Sigmoid colon (tissue), 6 donors: ENCODE measurements at regions not wholly inside any gene's neighbourhood (a gene's known extent, or its start where the extent isn't known, plus 50 kb on each side); places are given as distances from the start of the nearest gene placed in this dataset.

ENCODE experiments used
- DNase-seq: peaks from one replicate; pipeline ENCODE4 v3.0.0-alpha.2; 2019
- H3K27ac ChIP-seq, 4 donors: fragments of 200-600 bp; sonication (generic); one replicate each; pipeline ENCODE4 v1.5.1; 2016 to 2019; ENCODE audit warnings: mild to moderate bottlenecking in 1 of 4
- H3K27me3 ChIP-seq, 3 donors: fragments of 200-600 bp; sonication (generic); one replicate each; pipeline ENCODE4 v1.5.1; 2019; ENCODE audit warnings: mild to moderate bottlenecking in 1 of 3
- H3K36me3 ChIP-seq, 4 donors: fragments of 200-600 bp; sonication (generic); one replicate each; pipeline ENCODE4 v1.5.1; 2016 to 2019
- H3K4me1 ChIP-seq, 4 donors: fragments of 200-600 bp; sonication (generic); one replicate each; pipeline ENCODE4 v1.5.1; 2017 to 2019
- H3K4me3 ChIP-seq, 4 donors: fragments of 200-600 bp; sonication (generic); one replicate each; pipeline ENCODE4 v1.5.1; 2017 to 2019; ENCODE audit warnings: mild to moderate bottlenecking in 2 of 4, moderate library complexity in 1 of 4
- H3K9me3 ChIP-seq, 4 donors: fragments of 200-600 bp in 3 of 4; sonication (generic) in 3 of 4; one replicate each; pipeline versions ENCODE4 v1.5.1 to v1.6.1; 2013 to 2019
- CTCF ChIP-seq, 4 experiments: fragments of 450-650 bp in 3 of 4; fragments of 200-600 bp in 1 of 4; IDR thresholded peaks; one replicate each; pipeline ENCODE4 v1.5.1; 2016 to 2019; ENCODE audit warnings: antibody characterized with exemption in 4 of 4, mild to moderate bottlenecking in 3 of 4, moderate library complexity in 2 of 4
- EP300 ChIP-seq, 4 donors: sonication (generic); formaldehyde crosslinking; IDR thresholded peaks; one replicate each; pipeline ENCODE4 v1.6.1; 2017; ENCODE audit warnings: antibody characterized with exemption in 4 of 4
- POLR2A ChIP-seq, 2 donors: fragments of 450-650 bp; IDR thresholded peaks; one replicate each; pipeline ENCODE4 v1.6.1; 2016; ENCODE audit warnings: antibody characterized with exemption in 2 of 2, mild to moderate bottlenecking in 2 of 2, moderate library complexity in 2 of 2
- POLR2AphosphoS5 ChIP-seq, 4 donors: sonication (generic); formaldehyde crosslinking; IDR thresholded peaks; one replicate each; pipeline ENCODE4 v1.6.1; 2017; ENCODE audit warnings: antibody characterized with exemption in 4 of 4
- WGBS, 2 donors: extraction: QIAGEN DNeasy Blood & Tissue Kit; methylation state at CpG; one replicate each; pipeline ENCODE4 v1.1.7; 2013; 5-methylcytosine and 5-hydroxymethylcytosine counted together
- intact Hi-C: fragments of 100-400 bp; cut with DNase I; formaldehyde crosslinking; loops from one replicate; pipeline ENCODE4 v1.15.1; 2023
- donor health status: healthy with polysubstance abuse.
- donor health status: healthy.

- Histone ChIP-seq H3K36me3 (no peaks in the 10 kb centered on the region), H3K4me3 (no peak overlapping the region), H3K27ac (no peak overlapping the region), H3K27me3 (no peaks in the 10 kb centered on the region), H3K4me1 (no peaks in the 10 kb centered on the region), H3K9me3 (no peaks in the 10 kb centered on the region)
- DNase-seq, result no peak
- intact Hi-C loops, result no loop called here
- TF ChIP-seq POLR2A (IDR thresholded peaks at IDR 0.05) (no peak), CTCF (IDR thresholded peaks at IDR 0.05) (no peak), EP300 (IDR thresholded peaks at IDR 0.05) (no peak), POLR2AphosphoS5 (IDR thresholded peaks at IDR 0.05) (no peak)
- whole genome bisulfite sequencing, 2 donors, result 46 to 64% methylated on average over 2 of the region's 2 CpGs
Measured at GRCh38 chr12:105876396-105876927, 262.3 kb downstream of the NUAK1 start.

DNA sequence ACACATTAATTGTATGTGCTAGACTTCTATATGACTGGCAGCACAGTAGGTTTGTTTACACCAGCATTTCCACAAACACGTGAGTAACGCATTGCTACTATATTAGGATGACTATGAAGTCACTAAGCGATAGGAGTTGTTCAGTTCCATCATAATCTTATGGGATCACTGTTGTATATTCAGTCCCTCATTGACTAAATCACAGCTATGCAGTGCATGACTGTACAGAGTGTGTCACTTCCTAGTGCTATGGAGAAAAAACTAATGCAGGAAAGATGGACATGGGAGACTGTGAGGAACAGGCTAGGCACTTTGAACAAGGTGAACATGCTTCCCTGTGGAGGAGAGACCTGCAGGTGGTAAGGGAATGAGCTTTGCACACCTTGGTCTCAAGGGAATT, 259.8 kb downstream of the NUAK1 start:
- TF ChIP-seq POLR2A (IDR thresholded peaks at IDR 0.05), result no peak
- TF ChIP-seq EP300 (IDR thresholded peaks at IDR 0.05), result no peak
- TF ChIP-seq POLR2AphosphoS5 (IDR thresholded peaks at IDR 0.05), result no peak
- no peak for TF ChIP-seq CTCF (IDR thresholded peaks at IDR 0.05)
- intact Hi-C loops, result no loop called here
- Histone ChIP-seq H3K36me3 (no peaks in the 10 kb centered on the region), H3K9me3 (no peaks in the 10 kb centered on the region), H3K4me1 (no peaks in the 10 kb centered on the region), H3K27ac (no peak overlapping the region), H3K27me3 (no peaks in the 10 kb centered on the region), H3K4me3 (no peak overlapping the region)
- no peak for DNase-seq
- 95 to 96% methylated on average over 3 of the region's 3 CpGs for WGBS, 2 donors

DNA sequence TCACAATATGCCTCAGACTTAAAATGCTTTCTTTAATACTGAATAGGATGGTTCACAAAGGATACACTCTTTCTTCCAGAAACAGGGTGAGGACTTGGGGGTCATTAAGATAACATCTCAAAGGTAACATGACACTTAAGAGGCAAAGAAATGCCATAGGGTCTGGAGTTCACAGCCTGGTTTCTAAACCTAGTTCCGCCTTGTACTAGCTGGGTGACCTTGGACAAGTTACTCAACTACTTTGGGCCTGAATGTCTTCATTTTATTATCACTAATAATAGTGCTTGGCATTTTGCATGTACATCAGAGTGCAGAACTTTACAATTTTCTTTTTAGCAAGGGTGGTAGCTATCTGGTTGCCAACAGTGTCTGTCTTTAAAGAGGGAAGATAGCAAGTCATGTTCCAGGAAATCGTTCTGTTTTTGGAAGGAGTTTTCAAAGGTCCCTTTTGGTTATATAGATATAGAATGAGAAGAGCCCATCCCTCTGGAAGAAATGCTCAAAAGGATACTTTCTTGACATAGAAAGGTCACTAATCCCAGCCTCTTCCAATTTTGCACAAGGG, 257.8 kb downstream of the NUAK1 start:
- intact Hi-C loops, result no loop called here
- no peak for DNase-seq
- no peaks in the 10 kb centered on the region for H3K36me3 ChIP-seq
- no peak overlapping the region for H3K27ac ChIP-seq
- H3K27me3 ChIP-seq, result no peaks in the 10 kb centered on the region
- no peak for TF ChIP-seq POLR2AphosphoS5 (IDR thresholded peaks at IDR 0.05)
- no peak for TF ChIP-seq POLR2A (IDR thresholded peaks at IDR 0.05)
- TF ChIP-seq CTCF (IDR thresholded peaks at IDR 0.05), result no peak
- no peaks in the 10 kb centered on the region for H3K9me3 ChIP-seq
- no peaks in the 10 kb centered on the region for H3K4me1 ChIP-seq
- 63 to 65% methylated on average over 2 of the region's 2 CpGs for WGBS, 2 donors
- H3K4me3 ChIP-seq, result no peak overlapping the region

- DNase-seq, result no peak
- no peaks in the 10 kb centered on the region for H3K27me3 ChIP-seq
- H3K4me3 ChIP-seq, result no peak overlapping the region
- H3K36me3 ChIP-seq, result no peaks in the 10 kb centered on the region
- H3K27ac ChIP-seq, result no peak overlapping the region
- intact Hi-C loops, result no loop called here
- TF ChIP-seq POLR2AphosphoS5 (IDR thresholded peaks at IDR 0.05) (no peak), POLR2A (IDR thresholded peaks at IDR 0.05) (no peak)
- no peaks in the 10 kb centered on the region for H3K4me1 ChIP-seq
- 51 to 53% methylated on average over 1 of the region's 1 CpG for WGBS, 2 donors
- no peaks in the 10 kb centered on the region for H3K9me3 ChIP-seq
Measured at GRCh38 chr12:105882404-105882803, 256.4 kb downstream of the NUAK1 start.

DNA sequence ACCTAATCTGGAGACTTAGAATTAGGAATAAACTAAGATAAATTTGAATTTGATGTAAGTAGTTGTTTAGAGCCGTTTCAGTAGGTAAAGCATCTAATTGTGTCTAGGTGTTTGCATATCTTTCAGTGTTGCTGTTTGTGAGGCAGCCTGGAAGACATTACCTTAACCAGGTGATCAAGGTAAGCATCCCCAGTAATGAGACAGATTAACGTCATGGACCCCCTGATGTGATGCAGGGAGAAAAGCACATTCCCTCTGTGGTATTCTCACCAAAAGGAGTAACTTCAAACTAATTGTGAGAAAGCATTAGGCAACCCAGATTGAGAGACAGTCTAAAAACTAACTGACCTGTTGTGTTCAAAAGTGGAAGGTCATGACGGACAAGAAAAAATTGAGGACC, 251.6 kb downstream of the NUAK1 start:
- Histone ChIP-seq H3K36me3 (no peaks in the 10 kb centered on the region), H3K4me1 (no peaks in the 10 kb centered on the region), H3K4me3 (no peak overlapping the region), H3K27me3 (no peaks in the 10 kb centered on the region), H3K9me3 (no peaks in the 10 kb centered on the region), H3K27ac (no peak overlapping the region)
- 63 to 81% methylated on average over 3 of the region's 3 CpGs for WGBS, 2 donors
- DNase-seq, result no peak
- intact Hi-C loops, result no loop called here
- TF ChIP-seq EP300 (IDR thresholded peaks at IDR 0.05), result no peak
- TF ChIP-seq CTCF (IDR thresholded peaks at IDR 0.05), result no peak
- TF ChIP-seq POLR2A (IDR thresholded peaks at IDR 0.05), result no peak
- no peak for TF ChIP-seq POLR2AphosphoS5 (IDR thresholded peaks at IDR 0.05)
